PFSK-1 (cell line): ENCODE measurements at regions not wholly inside any gene's neighbourhood (a gene's known extent, or its start where the extent isn't known, plus 50 kb on each side); places are given as distances from the start of the nearest gene placed in this dataset.

Source experiments
- POLR2AphosphoS5 ChIP-seq: IDR thresholded peaks from 2 replicates; pipeline ENCODE4 v1.6.1; 2012; ENCODE audit warnings: low read depth, mild to moderate bottlenecking, control low read depth, low read length, moderate library complexity
- SIN3A ChIP-seq: IDR thresholded peaks from 2 replicates; pipeline ENCODE4 v1.6.1; 2012; ENCODE audit warnings: mild to moderate bottlenecking, low read length, moderate library complexity, borderline replicate concordance; ENCODE audit not compliant: insufficient read depth
- TAF1 ChIP-seq: IDR thresholded peaks from 2 replicates; pipeline ENCODE4 v1.6.1; 2012; ENCODE audit warnings: low read length, control low read depth, borderline replicate concordance; ENCODE audit not compliant: insufficient read depth

- no peak for TF ChIP-seq SIN3A
- no peak for TF ChIP-seq POLR2AphosphoS5
- no peak for TF ChIP-seq TAF1
Observed at GRCh38 chr1:88210103-88210787, 473.8 kb upstream of the PKN2 start.
